HepG2 (cell line): ENCODE measurements at regions not wholly inside any gene's neighbourhood (a gene's known extent, or its start where the extent isn't known, plus 50 kb on each side); places are given as distances from the start of the nearest gene placed in this dataset.
A peak's percentile ranks its signal among the peaks of the same experiment; 100 is the strongest.

Source experiments
- ADNP ChIP-seq: sonication (generic); formaldehyde crosslinking; IDR thresholded peaks from 2 replicates; pipeline ENCODE4 v1.4.0; 2020; ENCODE audit warnings: missing genetic modification reagents
- BHLHE40 ChIP-seq: IDR thresholded peaks from 2 replicates; pipeline ENCODE4 v1.6.1; 2011; ENCODE audit warnings: low read length, improper control_type of control experiment
- FOXK2 ChIP-seq: fragments of 450-650 bp; IDR thresholded peaks from 2 replicates; pipeline ENCODE4 v1.6.1; 2016
- PAWR ChIP-seq: sonication (generic); formaldehyde crosslinking; IDR thresholded peaks from 2 replicates; pipeline ENCODE4 v1.4.0; 2020; ENCODE audit warnings: missing genetic modification reagents, mild to moderate bottlenecking, borderline replicate concordance
- POGK ChIP-seq: sonication (generic); formaldehyde crosslinking; conservative IDR thresholded peaks from 2 replicates; pipeline ENCODE4 v1.8.0; 2022; ENCODE audit warnings: mild to moderate bottlenecking, moderate library complexity, missing genetic modification reagents
- POLR2G ChIP-seq: fragments of 200-400 bp; formaldehyde crosslinking; IDR thresholded peaks from 2 replicates; pipeline ENCODE4 v1.6.1; 2018; ENCODE audit warnings: mild to moderate bottlenecking, low read depth, low read length, moderate library complexity
- PREB ChIP-seq: sonication (generic); formaldehyde crosslinking; IDR thresholded peaks from 2 replicates; pipeline ENCODE4 v1.4.0; 2020; ENCODE audit warnings: missing genetic modification reagents
- RBAK ChIP-seq: sonication (generic); formaldehyde crosslinking; IDR thresholded peaks from 2 replicates; pipeline ENCODE4 v1.5.1; 2020; ENCODE audit warnings: mild to moderate bottlenecking, missing genetic modification reagents
- RCOR2 ChIP-seq: IDR thresholded peaks from 2 replicates; pipeline ENCODE4 v1.6.1; 2016; ENCODE audit warnings: missing biosample characterization, missing genetic modification reagents
- SCMH1 ChIP-seq: sonication (generic); formaldehyde crosslinking; IDR thresholded peaks from 2 replicates; pipeline ENCODE4 v1.9.0; 2021; ENCODE audit warnings: missing genetic modification reagents, mild to moderate bottlenecking, borderline replicate concordance
- SETDB1 ChIP-seq: sonication (generic); formaldehyde crosslinking; IDR thresholded peaks from 2 replicates; pipeline ENCODE4 v1.5.1; 2020; ENCODE audit warnings: missing genetic modification reagents, mild to moderate bottlenecking, borderline replicate concordance
- SMAD1 ChIP-seq: sonication (generic); formaldehyde crosslinking; IDR thresholded peaks from 2 replicates; pipeline ENCODE4 v1.4.0; 2020; ENCODE audit warnings: missing genetic modification reagents, low read depth, mild to moderate bottlenecking, borderline replicate concordance
- TOPORS ChIP-seq: sonication (generic); formaldehyde crosslinking; IDR thresholded peaks from 2 replicates; pipeline ENCODE4 v1.8.0; 2023; ENCODE audit warnings: mild to moderate bottlenecking, missing genetic modification reagents
- ZFP41 ChIP-seq: sonication (generic); formaldehyde crosslinking; IDR thresholded peaks from 2 replicates; pipeline ENCODE4 v1.4.0; 2020; ENCODE audit warnings: mild to moderate bottlenecking, missing genetic modification reagents, borderline replicate concordance
- ZFX ChIP-seq: sonication (generic); formaldehyde crosslinking; IDR thresholded peaks from 2 replicates; pipeline ENCODE4 v1.4.0; 2020; ENCODE audit warnings: mild to moderate bottlenecking, low read depth, missing genetic modification reagents, moderate library complexity
- ZIK1 ChIP-seq: sonication (generic); formaldehyde crosslinking; IDR thresholded peaks from 2 replicates; pipeline ENCODE4 v1.5.0; 2020; ENCODE audit warnings: mild to moderate bottlenecking, low read depth, missing genetic modification reagents, borderline replicate concordance
- ZNF335 ChIP-seq: sonication (generic); formaldehyde crosslinking; IDR thresholded peaks from 2 replicates; pipeline ENCODE4 v1.4.0; 2020; ENCODE audit warnings: missing genetic modification reagents
- ZNF446 ChIP-seq: sonication (generic); formaldehyde crosslinking; IDR thresholded peaks from 2 replicates; pipeline ENCODE4 v1.5.0; 2020; ENCODE audit warnings: mild to moderate bottlenecking, missing genetic modification reagents
- ZNF501 ChIP-seq: sonication (generic); formaldehyde crosslinking; IDR thresholded peaks from 2 replicates; pipeline ENCODE4 v1.5.1; 2020; ENCODE audit warnings: mild to moderate bottlenecking, moderate library complexity, missing genetic modification reagents
- ZNF510 ChIP-seq: sonication (generic); formaldehyde crosslinking; IDR thresholded peaks from 2 replicates; pipeline ENCODE4 v1.4.0; 2020; ENCODE audit warnings: low read depth, mild to moderate bottlenecking, missing genetic modification reagents
- ZNF616 ChIP-seq: sonication (generic); formaldehyde crosslinking; IDR thresholded peaks from 2 replicates; pipeline ENCODE4 v1.5.0; 2020; ENCODE audit warnings: low read depth, mild to moderate bottlenecking, missing genetic modification reagents
- ZNF770 ChIP-seq: sonication (generic); formaldehyde crosslinking; IDR thresholded peaks from 2 replicates; pipeline ENCODE4 v1.5.0; 2020; ENCODE audit warnings: mild to moderate bottlenecking, missing genetic modification reagents
- ZNF850 ChIP-seq: sonication (generic); formaldehyde crosslinking; conservative IDR thresholded peaks from 2 replicates; pipeline ENCODE4 v1.9.0; 2021; ENCODE audit warnings: mild to moderate bottlenecking, missing genetic modification reagents
- ZSCAN12 ChIP-seq: sonication (generic); formaldehyde crosslinking; IDR thresholded peaks from 2 replicates; pipeline ENCODE4 v1.9.0; 2021; ENCODE audit warnings: mild to moderate bottlenecking, missing genetic modification reagents
- TF ChIP-seq, protein P1 (sequence below): sonication (generic); formaldehyde crosslinking; IDR thresholded peaks from 2 replicates; pipeline ENCODE4 v1.8.0; 2022; ENCODE audit warnings: mild to moderate bottlenecking, missing genetic modification reagents

- TF ChIP-seq ZNF616 (CRISPR knock-in tag) (no peak), RBAK (CRISPR knock-in tag) (no peak; the same call in 1 of the 2 replicates), ADNP (CRISPR knock-in tag) (no peak), SETDB1 (CRISPR knock-in tag) (no peak), FOXK2 (peak; percentile 82), ZFX (no peak), ZIK1 (no peak), POGK (CRISPR knock-in tag) (0 out of 2 replicates have a peak, but pooled peaks have one; percentile 16), ZNF510 (CRISPR knock-in tag) (no peak), SCMH1 (CRISPR knock-in tag) (no peak), ZNF501 (no peak), SMAD1 (CRISPR knock-in tag) (no peak), ZNF770 (CRISPR knock-in tag) (no peak), ZNF850 (CRISPR knock-in tag) (no peak), POLR2G (0 out of 2 replicates have a peak, but pooled peaks have one; percentile 5), PAWR (CRISPR knock-in tag) (no peak), ZNF335 (no peak), TOPORS (peak; percentile 36; the same call in 1 of the 2 replicates), ZSCAN12 (no peak), PREB (no peak), BHLHE40 (peak; percentile 95), RCOR2 (CRISPR knock-in tag) (peak; percentile 98), ZNF446 (CRISPR knock-in tag) (no peak), ZFP41 (CRISPR knock-in tag) (no peak)
- TF ChIP-seq, protein P1, sequence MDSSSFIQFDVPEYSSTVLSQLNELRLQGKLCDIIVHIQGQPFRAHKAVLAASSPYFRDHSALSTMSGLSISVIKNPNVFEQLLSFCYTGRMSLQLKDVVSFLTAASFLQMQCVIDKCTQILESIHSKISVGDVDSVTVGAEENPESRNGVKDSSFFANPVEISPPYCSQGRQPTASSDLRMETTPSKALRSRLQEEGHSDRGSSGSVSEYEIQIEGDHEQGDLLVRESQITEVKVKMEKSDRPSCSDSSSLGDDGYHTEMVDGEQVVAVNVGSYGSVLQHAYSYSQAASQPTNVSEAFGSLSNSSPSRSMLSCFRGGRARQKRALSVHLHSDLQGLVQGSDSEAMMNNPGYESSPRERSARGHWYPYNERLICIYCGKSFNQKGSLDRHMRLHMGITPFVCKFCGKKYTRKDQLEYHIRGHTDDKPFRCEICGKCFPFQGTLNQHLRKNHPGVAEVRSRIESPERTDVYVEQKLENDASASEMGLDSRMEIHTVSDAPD (CRISPR knock-in tag): no peak
Measured at GRCh38 chr15:53454843-53455721, 304.4 kb downstream of the WDR72 start (continued).
